Liver (tissue), 8 donors: ENCODE measurements at regions not wholly inside any gene's neighbourhood (a gene's known extent, or its start where the extent isn't known, plus 50 kb on each side); places are given as distances from the start of the nearest gene placed in this dataset.

Source experiments
- DNase-seq: peaks from one replicate; pipeline ENCODE4 v3.0.0-alpha.2; 2017; ENCODE audit warnings: low spot score
- H3K27ac ChIP-seq, 2 donors: one replicate each; pipeline ENCODE4 v1.7.0; 2013; ENCODE audit warnings: inconsistent platforms in 2 of 2, low read length in 2 of 2, control low read depth in 1 of 2, low read depth in 1 of 2, mild to moderate bottlenecking in 1 of 2
- H3K27me3 ChIP-seq, 4 donors: one replicate each; pipeline versions ENCODE4 v1.6.1 to v1.7.0; 2013; ENCODE audit warnings: low read length in 3 of 4, inconsistent platforms in 1 of 4, mild to moderate bottlenecking in 1 of 4, moderate library complexity in 1 of 4; ENCODE audit not compliant: control insufficient read depth in 4 of 4, insufficient read depth in 4 of 4
- H3K36me3 ChIP-seq, 4 donors: one replicate each; pipeline versions ENCODE4 v1.6.1 to v1.7.0; 2013; ENCODE audit warnings: low read length in 3 of 4, mild to moderate bottlenecking in 3 of 4, low read depth in 1 of 4, moderate library complexity in 1 of 4; ENCODE audit not compliant: control insufficient read depth in 4 of 4, insufficient read depth in 3 of 4
- H3K4me1 ChIP-seq, 4 donors: one replicate each; pipeline versions ENCODE4 v1.6.1 to v1.7.0; 2013; ENCODE audit warnings: low read length in 3 of 4, mild to moderate bottlenecking in 3 of 4, moderate library complexity in 1 of 4; ENCODE audit not compliant: control insufficient read depth in 4 of 4, insufficient read depth in 4 of 4
- H3K4me3 ChIP-seq, 3 donors: one replicate each; pipeline versions ENCODE4 v1.6.1 to v1.7.0; 2013; ENCODE audit warnings: low read length in 3 of 3, control low read depth in 1 of 3, low read depth in 1 of 3, mild to moderate bottlenecking in 1 of 3
- H3K9ac ChIP-seq, 2 donors: one replicate each; pipeline ENCODE4 v1.7.0; 2013; ENCODE audit warnings: low read length in 2 of 2, mild to moderate bottlenecking in 2 of 2, moderate library complexity in 2 of 2, control low read depth in 1 of 2, low read depth in 1 of 2
- H3K9me3 ChIP-seq, 4 donors: one replicate each; pipeline versions ENCODE4 v1.6.1 to v1.7.0; 2013; ENCODE audit warnings: low read length in 3 of 4; ENCODE audit not compliant: control insufficient read depth in 4 of 4
- CTCF ChIP-seq: fragments of 150-350 bp; IDR thresholded peaks from 2 replicates; pipeline ENCODE4 v1.5.1; 2017; ENCODE audit warnings: improper control_type of control experiment, low read depth, low read length; ENCODE audit not compliant: missing input control
- EGR1 ChIP-seq, 2 donors: IDR thresholded peaks; 2 replicates each; pipeline ENCODE4 v1.6.1; 2016 to 2018; ENCODE audit warnings: antibody characterized with exemption in 2 of 2, low read depth in 2 of 2
- FOXA2 ChIP-seq: IDR thresholded peaks from 2 replicates; pipeline ENCODE4 v1.6.1; 2016; ENCODE audit warnings: antibody characterized with exemption
- GABPA ChIP-seq, 2 donors: IDR thresholded peaks in 1 of 2; conservative IDR thresholded peaks in 1 of 2; 2 replicates each; pipeline ENCODE4 v1.6.1; 2016; ENCODE audit warnings: antibody characterized with exemption in 2 of 2, mild to moderate bottlenecking in 1 of 2, moderate library complexity in 1 of 2
- HNF4A ChIP-seq, 2 donors: conservative IDR thresholded peaks; 2 replicates each; pipeline ENCODE4 v1.6.1; 2016; ENCODE audit warnings: antibody characterized with exemption in 2 of 2, mild to moderate bottlenecking in 2 of 2
- JUND ChIP-seq, 2 donors: IDR thresholded peaks; 2 replicates each; pipeline ENCODE4 v1.6.1; 2016; ENCODE audit warnings: antibody characterized with exemption in 2 of 2
- NR2F2 ChIP-seq: IDR thresholded peaks from 2 replicates; pipeline ENCODE4 v1.6.1; 2016; ENCODE audit warnings: antibody characterized with exemption
- RAD21 ChIP-seq, 2 donors: IDR thresholded peaks; 2 replicates each; pipeline ENCODE4 v1.6.1; 2016; ENCODE audit warnings: antibody characterized with exemption in 2 of 2, mild to moderate bottlenecking in 2 of 2
- RXRA ChIP-seq, 2 donors: IDR thresholded peaks; 2 replicates each; pipeline ENCODE4 v1.6.1; 2017 to 2018; ENCODE audit warnings: antibody characterized with exemption in 2 of 2, mild to moderate bottlenecking in 1 of 2
- SP1 ChIP-seq: IDR thresholded peaks from 2 replicates; pipeline ENCODE4 v1.6.1; 2018; ENCODE audit warnings: antibody characterized with exemption, mild to moderate bottlenecking
- TAF1 ChIP-seq: conservative IDR thresholded peaks from 2 replicates; pipeline ENCODE4 v1.6.1; 2016; ENCODE audit warnings: antibody characterized with exemption, mild to moderate bottlenecking
- YY1 ChIP-seq: IDR thresholded peaks from 2 replicates; pipeline ENCODE4 v1.6.1; 2016; ENCODE audit warnings: antibody characterized with exemption, mild to moderate bottlenecking
- WGBS: extraction: QIAGEN DNeasy Blood & Tissue Kit; methylation state at CpG from one replicate; pipeline ENCODE4 v1.1.7; 2013; 5-methylcytosine and 5-hydroxymethylcytosine counted together
- TF ChIP-seq, protein P1 (sequence below): IDR thresholded peaks from 2 replicates; pipeline ENCODE4 v1.6.1; 2016; ENCODE audit warnings: antibody characterized with exemption, mild to moderate bottlenecking
- donor health status: healthy.
- donor health status: healthy.
- donor health status: healthy.
- donor health status: healthy.
- donor health status: healthy.

- no peak for DNase-seq
These were observed 150.1 kb upstream of the BMPER start for GRCh38 chr7:33754933-33755928.

DNA sequence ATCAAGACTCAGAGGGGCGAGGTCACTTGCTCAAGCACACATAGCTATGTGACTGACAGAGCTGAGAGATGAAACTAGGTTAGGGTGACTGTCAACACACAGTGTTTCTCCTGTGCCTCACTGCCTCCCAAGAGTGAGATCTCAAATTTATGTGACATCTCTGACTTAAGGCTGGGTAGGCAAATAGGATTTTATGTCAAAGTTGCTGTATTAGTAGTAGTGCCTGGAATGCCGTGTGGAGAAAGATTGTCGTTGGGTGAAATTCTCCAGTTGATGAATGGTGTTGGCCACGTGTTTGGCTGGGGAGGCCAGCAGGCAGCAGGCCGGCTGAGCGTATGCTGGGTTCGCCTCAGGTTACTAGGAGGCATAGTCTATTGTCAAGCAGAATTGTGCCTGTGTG lies 148.3 kb upstream of the BMPER start:
- Histone ChIP-seq H3K27me3 (no peaks in the 10 kb centered on the region), H3K27ac (no peak overlapping the region), H3K9me3 (no peaks in the 10 kb centered on the region), H3K36me3 (no peaks in the 10 kb centered on the region), H3K9ac (no peak overlapping the region), H3K4me3 (no peak overlapping the region), H3K4me1 (no peaks in the 10 kb centered on the region)
- DNase-seq, result no peak
- TF ChIP-seq SP1 (no peak), JUND (IDR thresholded peaks at IDR 0.05) (no peak)
- 88% methylated on average over 7 of the region's 7 CpGs for WGBS

More at GRCh38 chr7:33754933-33755928, 150.1 kb upstream of the BMPER start:
- H3K4me1 ChIP-seq, result no peaks in the 10 kb centered on the region
- H3K9ac ChIP-seq, result no peak overlapping the region
- H3K36me3 ChIP-seq, result no peaks in the 10 kb centered on the region
- WGBS, result 71% methylated on average over 15 of the region's 15 CpGs
- H3K27ac ChIP-seq, result peak overlapping the region in 1 of 2 donors; percentile 33
- TF ChIP-seq SP1, result no peak
- peak; percentile 56 for TF ChIP-seq NR2F2
- no peaks in the 10 kb centered on the region for H3K9me3 ChIP-seq
- no peaks in the 10 kb centered on the region for H3K27me3 ChIP-seq
- no peak overlapping the region for H3K4me3 ChIP-seq

DNA sequence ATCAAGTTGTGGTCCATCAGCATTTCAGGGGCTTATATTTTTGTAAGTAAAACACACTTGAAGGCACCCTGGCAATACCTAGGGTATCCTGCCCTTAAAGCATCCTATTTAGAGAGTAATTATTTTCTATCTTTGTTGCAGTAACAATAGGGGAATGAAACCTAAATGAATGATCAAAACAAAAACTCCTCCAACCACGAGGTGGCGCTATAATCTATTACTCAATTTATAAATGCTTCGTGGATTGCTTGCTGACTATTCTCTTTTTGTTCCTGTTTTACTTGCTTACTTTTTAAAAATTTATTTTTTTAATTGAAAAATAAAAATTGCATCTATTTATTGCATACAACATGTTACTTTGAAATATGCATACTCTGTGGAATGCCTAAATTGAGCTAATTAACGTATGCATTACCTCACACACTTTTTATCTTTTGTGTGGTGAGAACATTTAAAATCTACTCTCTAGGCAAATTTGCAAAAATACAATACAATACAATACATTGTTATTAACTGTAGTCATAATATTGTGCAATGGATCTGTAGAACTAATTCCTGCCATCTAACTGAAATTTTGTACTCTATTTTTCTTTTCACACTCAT lies 147.7 kb upstream of the BMPER start:
- Histone ChIP-seq H3K4me3 (no peak overlapping the region), H3K36me3 (no peaks in the 10 kb centered on the region), H3K9ac (no peak overlapping the region), H3K27me3 (no peaks in the 10 kb centered on the region), H3K9me3 (no peaks in the 10 kb centered on the region), H3K4me1 (no peaks in the 10 kb centered on the region), H3K27ac (no peak overlapping the region)
- DNase-seq, result no peak
- WGBS, result 26% methylated on average over 4 of the region's 4 CpGs
- TF ChIP-seq FOXA2, result no peak
- peak; percentile 66 to 71 for TF ChIP-seq RAD21 (IDR thresholded peaks at IDR 0.05)
- peak; percentile 48 for TF ChIP-seq CTCF

DNA sequence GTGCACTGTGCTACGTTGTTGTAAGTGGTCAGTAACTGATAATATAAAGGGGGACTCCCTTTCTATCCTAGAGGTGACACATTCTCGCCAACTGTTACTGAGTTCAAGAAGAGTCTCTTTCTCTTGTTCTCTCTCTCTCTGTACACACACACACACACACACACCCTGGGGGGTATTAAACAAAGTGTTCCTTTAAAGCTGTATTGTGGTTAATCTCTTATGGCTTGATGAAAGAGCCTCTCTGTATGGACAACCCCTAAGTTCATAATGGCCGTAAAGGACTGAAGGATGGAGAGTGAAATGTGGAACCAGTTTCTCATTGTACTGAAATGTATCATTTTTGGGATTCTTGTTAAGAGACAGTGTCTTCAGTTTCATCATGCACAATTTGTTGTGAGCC lies 145.2 kb upstream of the BMPER start:
- H3K9me3 ChIP-seq, result no peaks in the 10 kb centered on the region
- no peaks in the 10 kb centered on the region for H3K36me3 ChIP-seq
- 93% methylated on average over 3 of the region's 3 CpGs for WGBS
- no peak overlapping the region for H3K27ac ChIP-seq
- DNase-seq, result no peak
- no peaks in the 10 kb centered on the region for H3K4me1 ChIP-seq
- peaks cover 0 to 3% (median 0%) of the 10 kb centered on the region in 4 donors for H3K27me3 ChIP-seq
- no peak overlapping the region for H3K9ac ChIP-seq
- H3K4me3 ChIP-seq, result no peak overlapping the region
- no peak for TF ChIP-seq TAF1
- no peak for TF ChIP-seq RXRA (IDR thresholded peaks at IDR 0.05)
- no peak for TF ChIP-seq HNF4A (conservative IDR thresholded peaks at IDR 0.05)
- TF ChIP-seq RAD21 (IDR thresholded peaks at IDR 0.05), result no peak
- TF ChIP-seq YY1, result no peak
- TF ChIP-seq EGR1 (IDR thresholded peaks at IDR 0.05; ENCODE audit: low read depth in 2 of 2), result no peak
- no peak for TF ChIP-seq CTCF
- no peak for TF ChIP-seq NR2F2
- TF ChIP-seq FOXA2, result no peak
- TF ChIP-seq, protein P1, sequence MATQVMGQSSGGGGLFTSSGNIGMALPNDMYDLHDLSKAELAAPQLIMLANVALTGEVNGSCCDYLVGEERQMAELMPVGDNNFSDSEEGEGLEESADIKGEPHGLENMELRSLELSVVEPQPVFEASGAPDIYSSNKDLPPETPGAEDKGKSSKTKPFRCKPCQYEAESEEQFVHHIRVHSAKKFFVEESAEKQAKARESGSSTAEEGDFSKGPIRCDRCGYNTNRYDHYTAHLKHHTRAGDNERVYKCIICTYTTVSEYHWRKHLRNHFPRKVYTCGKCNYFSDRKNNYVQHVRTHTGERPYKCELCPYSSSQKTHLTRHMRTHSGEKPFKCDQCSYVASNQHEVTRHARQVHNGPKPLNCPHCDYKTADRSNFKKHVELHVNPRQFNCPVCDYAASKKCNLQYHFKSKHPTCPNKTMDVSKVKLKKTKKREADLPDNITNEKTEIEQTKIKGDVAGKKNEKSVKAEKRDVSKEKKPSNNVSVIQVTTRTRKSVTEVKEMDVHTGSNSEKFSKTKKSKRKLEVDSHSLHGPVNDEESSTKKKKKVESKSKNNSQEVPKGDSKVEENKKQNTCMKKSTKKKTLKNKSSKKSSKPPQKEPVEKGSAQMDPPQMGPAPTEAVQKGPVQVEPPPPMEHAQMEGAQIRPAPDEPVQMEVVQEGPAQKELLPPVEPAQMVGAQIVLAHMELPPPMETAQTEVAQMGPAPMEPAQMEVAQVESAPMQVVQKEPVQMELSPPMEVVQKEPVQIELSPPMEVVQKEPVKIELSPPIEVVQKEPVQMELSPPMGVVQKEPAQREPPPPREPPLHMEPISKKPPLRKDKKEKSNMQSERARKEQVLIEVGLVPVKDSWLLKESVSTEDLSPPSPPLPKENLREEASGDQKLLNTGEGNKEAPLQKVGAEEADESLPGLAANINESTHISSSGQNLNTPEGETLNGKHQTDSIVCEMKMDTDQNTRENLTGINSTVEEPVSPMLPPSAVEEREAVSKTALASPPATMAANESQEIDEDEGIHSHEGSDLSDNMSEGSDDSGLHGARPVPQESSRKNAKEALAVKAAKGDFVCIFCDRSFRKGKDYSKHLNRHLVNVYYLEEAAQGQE, result no peak
- no peak for TF ChIP-seq JUND (IDR thresholded peaks at IDR 0.05)
- no peak for TF ChIP-seq GABPA (IDR thresholded peaks at IDR 0.05 in 1 of 2, conservative IDR thresholded peaks at IDR 0.05 in 1 of 2)
